ENCODE measurements at regions not wholly inside any gene's neighbourhood (a gene's known extent, or its start where the extent isn't known, plus 50 kb on each side); places are given as distances from the start of the nearest gene placed in this dataset.

DNA sequence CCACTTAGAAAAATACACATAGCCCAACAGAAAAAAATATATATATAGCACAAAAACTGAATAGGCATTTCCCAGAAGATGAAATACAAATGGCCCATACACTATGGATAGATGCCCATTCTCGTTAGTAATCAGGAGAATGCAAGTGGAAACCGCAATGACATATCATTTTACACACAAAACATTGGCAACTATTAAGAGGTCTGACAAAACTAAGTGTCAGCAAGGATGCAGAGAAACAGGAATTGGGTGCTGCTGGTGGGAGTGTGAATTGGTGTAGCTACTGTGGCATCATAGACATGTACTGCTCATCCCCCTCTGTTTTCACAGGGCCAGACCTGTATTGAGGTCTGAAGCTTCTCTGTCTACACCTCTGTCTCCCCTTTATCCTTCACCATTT lies 320.0 kb downstream of the IDS start:
- DNase-seq (ENCODE audit: extremely low spot score), result no peak
- WGBS, result 85% methylated on average over 2 of the region's 2 CpGs
- H3K36me3 ChIP-seq (ENCODE audit: insufficient read depth), result no peaks in the 10 kb centered on the region

DNA sequence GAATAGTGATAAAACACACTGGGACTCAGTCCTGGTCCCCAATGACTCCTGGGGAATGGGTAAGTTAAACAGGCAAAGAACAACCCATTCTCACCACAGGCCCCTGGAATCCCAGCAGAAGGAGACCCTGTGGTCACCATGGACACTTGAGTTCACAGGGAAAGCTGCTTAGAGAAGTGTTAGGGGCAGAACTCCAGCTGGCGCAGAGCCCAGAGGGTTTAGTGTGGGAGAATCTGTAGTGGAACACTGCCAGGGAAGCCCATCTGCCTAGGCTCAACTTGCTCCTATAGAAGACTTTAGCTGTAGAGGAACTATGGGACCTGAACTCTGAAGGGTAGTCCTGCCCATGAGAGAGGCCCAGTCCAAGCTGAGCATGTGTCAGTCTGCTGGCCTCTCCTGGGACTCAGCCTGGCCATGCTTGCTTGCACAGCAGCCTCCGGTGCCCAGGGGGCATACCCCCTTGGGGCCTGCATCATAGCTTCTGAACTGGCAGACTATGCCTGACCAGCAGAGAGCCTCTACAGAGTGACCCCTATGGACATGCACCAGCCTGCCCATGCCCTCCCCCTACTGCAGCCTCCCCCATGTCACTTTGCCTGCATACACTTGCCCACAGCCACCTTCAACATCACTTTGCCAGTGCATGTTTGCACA lies 343.5 kb downstream of the IDS start:
- no peaks in the 10 kb centered on the region for H3K36me3 ChIP-seq (ENCODE audit: insufficient read depth)
- 79% methylated on average over 2 of the region's 2 CpGs for WGBS
- no peak for DNase-seq (ENCODE audit: extremely low spot score)
- no peaks in the 10 kb centered on the region for H3K4me1 ChIP-seq (ENCODE audit: insufficient read depth)
- no peak overlapping the region for H3K4me3 ChIP-seq (ENCODE audit: low read depth, low read length)
- no peak overlapping the region for H3K27ac ChIP-seq (ENCODE audit: low read depth)

More for the DNA sequence above, 320.0 kb downstream of the IDS start:
- no peak overlapping the region for H3K27ac ChIP-seq (ENCODE audit: low read depth)
- no peak overlapping the region for H3K4me3 ChIP-seq (ENCODE audit: low read depth, low read length)
- H3K4me1 ChIP-seq (ENCODE audit: insufficient read depth), result no peaks in the 10 kb centered on the region

DNA sequence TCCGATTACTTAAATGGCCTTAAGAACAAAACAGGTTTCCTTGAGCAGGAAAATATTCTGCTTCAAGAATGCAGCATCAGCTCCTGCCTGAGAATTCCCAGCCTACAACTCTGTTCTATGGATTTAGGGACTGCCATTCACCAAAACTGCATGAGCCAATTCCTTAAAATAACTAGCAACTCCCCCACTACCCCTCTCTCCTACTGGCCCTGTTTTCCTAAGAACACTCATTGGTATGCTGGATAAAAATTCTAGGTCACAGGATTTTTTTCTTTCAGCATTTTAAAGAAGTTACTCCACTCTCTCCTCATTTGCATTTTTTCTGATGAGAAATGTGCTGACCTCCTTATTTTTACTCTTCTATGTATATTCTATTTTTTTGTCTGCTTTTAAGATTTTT lies 347.1 kb downstream of the IDS start:
- no peaks in the 10 kb centered on the region for H3K36me3 ChIP-seq (ENCODE audit: insufficient read depth)
- no peak overlapping the region for H3K4me3 ChIP-seq (ENCODE audit: low read depth, low read length)
- H3K4me1 ChIP-seq (ENCODE audit: insufficient read depth), result no peaks in the 10 kb centered on the region
- no peak for DNase-seq (ENCODE audit: extremely low spot score)
- 65% methylated on average over 1 of the region's 1 CpG for WGBS
- H3K27ac ChIP-seq (ENCODE audit: low read depth), result no peak overlapping the region

DNA sequence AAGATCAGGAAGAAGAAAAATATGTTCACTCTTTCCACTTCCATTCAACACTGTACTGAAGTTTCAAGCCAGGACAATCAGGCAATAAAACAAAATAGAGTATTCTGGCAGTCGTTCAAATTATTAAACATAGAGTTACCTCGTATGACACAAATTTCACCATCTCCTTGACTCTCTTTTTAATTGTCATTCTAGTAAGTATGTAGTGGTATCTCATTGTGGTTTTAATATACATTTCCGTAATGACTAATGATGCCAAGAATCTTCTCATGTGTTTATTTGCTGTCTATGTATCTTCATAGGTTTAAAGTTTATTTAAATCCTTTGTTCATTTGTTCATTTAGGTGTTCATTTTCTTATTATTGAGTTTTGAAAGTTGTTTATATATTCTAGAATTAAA lies 352.2 kb downstream of the IDS start:
- Histone ChIP-seq H3K4me3 (ENCODE audit: low read depth, low read length) (no peak overlapping the region), H3K36me3 (ENCODE audit: insufficient read depth) (no peaks in the 10 kb centered on the region), H3K4me1 (ENCODE audit: insufficient read depth) (no peaks in the 10 kb centered on the region), H3K27ac (ENCODE audit: low read depth) (no peak overlapping the region)
- WGBS, result 59% methylated on average over 3 of the region's 3 CpGs
- no peak for DNase-seq (ENCODE audit: extremely low spot score)

DNA sequence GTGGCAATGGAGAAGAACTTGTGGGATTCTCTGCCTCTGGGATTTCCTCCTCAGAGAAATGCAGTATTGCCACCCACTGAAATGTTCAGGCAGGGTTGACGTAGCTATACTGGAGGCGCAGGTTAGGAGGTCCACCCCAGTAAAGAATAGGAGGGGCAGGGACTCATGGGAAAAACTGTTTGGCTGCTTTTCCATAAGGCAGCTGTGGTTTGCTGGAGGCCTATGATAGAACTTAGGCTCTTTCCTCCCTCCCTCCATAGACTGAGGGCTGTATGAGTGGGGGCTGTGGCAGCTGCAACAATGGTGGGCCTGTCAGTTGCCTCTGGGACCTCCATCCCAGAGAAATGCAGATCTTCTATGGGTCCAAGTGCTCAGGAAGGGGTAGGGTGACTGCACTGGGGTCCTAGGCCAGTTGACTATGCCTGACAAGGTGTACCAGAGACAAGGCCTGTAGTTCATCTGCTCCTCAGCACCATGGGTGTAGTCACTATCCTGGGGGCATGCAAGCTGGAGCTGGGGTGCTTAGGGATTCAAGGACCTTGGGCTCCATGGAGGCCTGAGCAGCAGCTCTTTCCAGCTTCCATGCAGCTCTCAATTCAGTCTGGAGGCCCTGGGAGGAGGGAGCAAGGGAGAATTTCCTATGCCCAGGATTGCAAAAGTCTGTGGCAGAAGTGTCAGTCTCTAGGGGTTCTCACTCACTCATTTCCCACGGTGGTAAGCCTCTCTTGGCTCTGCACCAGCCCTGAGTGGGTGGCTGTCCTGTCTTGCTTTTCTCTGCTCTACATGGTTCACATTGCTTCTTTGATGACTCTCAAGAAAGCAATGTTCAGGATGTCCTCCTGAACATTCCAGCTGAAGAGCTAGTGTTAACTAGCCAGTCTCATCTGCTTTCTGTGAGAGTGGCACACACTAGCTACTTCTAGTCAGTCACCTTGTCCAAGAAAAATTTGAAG lies 353.0 kb downstream of the IDS start:
- H3K36me3 ChIP-seq (ENCODE audit: insufficient read depth), result no peaks in the 10 kb centered on the region
- DNase-seq (ENCODE audit: extremely low spot score), result no peak
- no peak overlapping the region for H3K4me3 ChIP-seq (ENCODE audit: low read depth, low read length)
- no peak overlapping the region for H3K27ac ChIP-seq (ENCODE audit: low read depth)
- H3K4me1 ChIP-seq (ENCODE audit: insufficient read depth), result no peaks in the 10 kb centered on the region
- WGBS, result 70% methylated on average over 3 of the region's 3 CpGs

DNA sequence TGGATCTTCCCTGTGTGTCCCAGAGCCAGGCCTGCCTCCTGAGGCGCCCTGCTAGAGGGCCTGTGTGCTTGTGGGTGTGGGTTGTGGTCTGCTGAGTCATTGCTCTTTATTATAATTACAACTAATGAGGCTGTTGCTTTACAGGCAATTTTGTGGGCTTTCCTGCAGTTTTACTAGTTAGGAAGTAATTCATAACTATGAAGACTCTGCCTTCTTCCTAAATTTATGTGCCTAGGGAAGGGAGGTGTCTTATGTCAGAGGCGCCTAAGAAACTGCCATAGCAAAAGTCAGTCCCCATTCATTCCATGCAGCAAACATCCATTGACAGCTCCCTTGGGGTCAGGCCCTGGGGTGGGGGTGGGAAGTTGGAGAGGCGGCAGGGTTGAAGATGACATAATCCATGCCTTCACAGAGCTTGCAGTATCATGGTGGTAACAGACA lies 359.2 kb downstream of the IDS start:
- H3K4me3 ChIP-seq (ENCODE audit: low read depth, low read length), result no peak overlapping the region
- 53% methylated on average over 3 of the region's 3 CpGs for WGBS
- no peak overlapping the region for H3K27ac ChIP-seq (ENCODE audit: low read depth)

DNA sequence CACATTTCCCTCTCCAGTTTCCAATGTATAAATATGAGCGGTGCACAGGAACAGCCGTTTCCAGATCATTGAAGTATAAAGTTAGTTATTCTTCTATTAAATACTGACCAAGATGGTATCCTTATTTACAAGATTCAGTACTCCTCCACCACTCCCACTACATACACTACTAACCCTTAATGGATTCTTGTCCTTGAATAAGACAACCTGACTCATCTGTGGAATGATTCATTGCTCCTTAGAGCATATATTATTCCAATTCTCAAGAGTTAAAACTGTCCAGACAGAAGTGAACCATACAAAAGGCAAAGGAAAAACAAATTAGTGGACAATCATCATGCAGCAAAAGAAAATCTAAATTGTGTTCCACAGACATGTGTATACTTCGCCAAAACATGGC lies 373.3 kb downstream of the IDS start:
- H3K4me3 ChIP-seq (ENCODE audit: low read depth, low read length), result no peak overlapping the region
- no peak overlapping the region for H3K27ac ChIP-seq (ENCODE audit: low read depth)
- no peaks in the 10 kb centered on the region for H3K4me1 ChIP-seq (ENCODE audit: insufficient read depth)
- DNase-seq (ENCODE audit: extremely low spot score), result no peak
- no peaks in the 10 kb centered on the region for H3K36me3 ChIP-seq (ENCODE audit: insufficient read depth)
- 90% methylated on average over 3 of the region's 3 CpGs for WGBS

More for the DNA sequence above, 359.2 kb downstream of the IDS start:
- H3K4me1 ChIP-seq (ENCODE audit: insufficient read depth), result no peaks in the 10 kb centered on the region
- DNase-seq (ENCODE audit: extremely low spot score), result no peak
- H3K36me3 ChIP-seq (ENCODE audit: insufficient read depth), result no peaks in the 10 kb centered on the region

DNA sequence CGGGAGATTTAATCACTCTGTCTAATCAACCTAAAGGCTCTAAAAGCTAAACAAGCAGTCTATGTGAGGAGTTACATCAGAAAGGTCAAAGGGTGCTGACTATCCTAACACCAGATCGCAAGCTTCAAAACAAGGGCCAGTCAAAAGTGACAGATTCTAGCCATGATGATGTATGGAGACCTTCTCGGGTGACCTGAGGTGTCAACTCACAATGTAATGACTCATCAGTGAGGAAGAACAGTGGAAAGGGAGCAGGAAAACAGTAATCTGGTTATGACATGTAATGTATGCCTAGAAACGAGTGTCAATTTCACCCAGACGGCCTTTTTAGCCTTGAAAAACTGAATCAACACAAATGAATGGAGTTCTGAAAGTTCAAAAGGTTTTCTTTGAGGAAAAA lies 375.3 kb downstream of the IDS start:
- Histone ChIP-seq H3K4me1 (ENCODE audit: insufficient read depth) (no peaks in the 10 kb centered on the region), H3K27ac (ENCODE audit: low read depth) (no peak overlapping the region), H3K36me3 (ENCODE audit: insufficient read depth) (no peaks in the 10 kb centered on the region), H3K4me3 (ENCODE audit: low read depth, low read length) (no peak overlapping the region)
- 54% methylated on average over 5 of the region's 5 CpGs for WGBS
- no peak for DNase-seq (ENCODE audit: extremely low spot score)

DNA sequence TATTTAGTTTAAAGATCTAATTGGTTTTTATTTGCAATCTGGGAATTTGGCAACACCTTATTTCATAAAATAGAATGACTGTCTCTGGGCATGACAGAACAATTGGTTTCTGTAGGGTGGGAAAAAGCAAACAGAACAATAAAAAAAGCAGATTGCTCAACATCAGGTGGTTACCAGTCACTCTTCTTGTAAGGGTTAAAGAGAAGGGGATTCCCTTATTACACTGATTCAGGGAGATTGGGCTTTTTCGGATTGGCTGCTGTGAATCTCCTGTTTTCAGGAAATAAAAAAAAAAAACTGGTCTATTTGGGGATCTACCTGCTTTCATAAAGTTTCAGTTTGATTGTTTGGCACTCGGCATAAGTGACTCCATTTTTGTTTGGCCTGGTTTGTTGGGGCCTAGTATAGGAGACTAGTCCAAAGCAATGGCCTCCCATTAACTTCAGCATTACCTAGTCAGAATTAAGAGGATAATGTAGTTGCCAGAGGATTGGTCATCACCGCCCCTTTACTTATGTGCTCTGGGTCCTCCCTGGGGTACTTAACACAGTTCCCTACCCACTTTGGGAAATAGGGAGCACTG lies 380.5 kb downstream of the IDS start:
- Histone ChIP-seq H3K4me1 (ENCODE audit: insufficient read depth) (no peaks in the 10 kb centered on the region), H3K27ac (ENCODE audit: low read depth) (no peak overlapping the region), H3K4me3 (ENCODE audit: low read depth, low read length) (no peak overlapping the region), H3K36me3 (ENCODE audit: insufficient read depth) (no peaks in the 10 kb centered on the region)
- DNase-seq (ENCODE audit: extremely low spot score), result no peak
- WGBS, result 86% methylated on average over 3 of the region's 3 CpGs

DNA sequence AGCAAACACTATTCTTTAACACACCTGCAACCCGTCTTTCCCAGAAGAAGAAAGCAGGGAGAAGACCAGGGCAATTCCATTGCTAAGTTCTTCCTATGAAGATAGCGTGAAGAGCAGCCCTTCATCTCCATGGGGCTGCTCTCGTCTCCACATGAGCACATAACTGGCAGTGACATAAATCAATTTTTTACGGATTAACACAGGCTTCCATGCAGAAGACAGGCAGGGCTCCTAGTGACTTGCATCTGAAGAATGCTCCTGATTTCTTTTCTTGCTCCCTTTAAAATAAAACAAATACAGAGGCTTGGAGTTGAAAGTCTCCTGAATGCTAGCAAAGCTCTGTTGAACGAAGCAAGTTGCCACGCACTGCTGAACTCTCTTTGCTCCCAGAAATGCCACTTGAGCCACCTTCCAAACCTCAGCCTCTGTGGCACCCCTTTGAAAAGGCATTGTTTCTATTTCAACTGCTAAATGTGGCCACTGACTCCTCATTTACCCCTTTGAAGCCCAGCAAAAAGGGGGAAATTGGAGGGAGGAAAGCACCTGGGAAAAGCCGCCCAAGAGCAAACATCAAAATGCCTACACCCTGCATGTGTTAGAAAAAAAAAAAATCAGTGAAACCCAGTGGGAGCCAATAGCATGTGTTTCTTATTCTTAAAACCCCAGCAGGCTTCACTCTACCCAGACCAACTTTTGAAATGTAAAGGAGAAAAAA lies 383.7 kb downstream of the IDS start:
- H3K4me1 ChIP-seq (ENCODE audit: insufficient read depth), result no peaks in the 10 kb centered on the region
- H3K27ac ChIP-seq (ENCODE audit: low read depth), result no peak overlapping the region
- no peak overlapping the region for H3K4me3 ChIP-seq (ENCODE audit: low read depth, low read length)
- no peaks in the 10 kb centered on the region for H3K36me3 ChIP-seq (ENCODE audit: insufficient read depth)
- no peak for DNase-seq (ENCODE audit: extremely low spot score)
- WGBS, result 74% methylated on average over 7 of the region's 7 CpGs

DNA sequence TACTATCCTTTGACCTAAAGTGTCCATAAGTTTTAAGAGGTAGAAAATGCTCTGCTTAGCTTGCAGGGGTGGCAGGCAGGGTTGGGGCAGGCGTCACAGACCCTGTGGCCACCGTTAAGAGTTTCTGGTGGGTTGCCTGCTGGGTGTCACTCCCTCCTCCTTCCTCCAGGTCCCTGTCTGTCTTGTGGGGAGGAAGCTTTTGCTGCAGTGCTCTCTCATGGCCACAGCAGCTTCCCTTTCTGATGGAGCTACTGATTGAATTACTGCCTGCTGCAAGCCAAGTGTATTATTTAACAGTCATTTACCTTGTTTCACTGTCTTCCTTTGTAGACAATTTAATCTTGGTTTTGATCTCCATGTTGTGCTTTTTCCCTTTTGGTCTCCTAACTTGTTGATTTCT lies 384.6 kb downstream of the IDS start:
- Histone ChIP-seq H3K4me3 (ENCODE audit: low read depth, low read length) (no peak overlapping the region), H3K27ac (ENCODE audit: low read depth) (no peak overlapping the region), H3K36me3 (ENCODE audit: insufficient read depth) (no peaks in the 10 kb centered on the region), H3K4me1 (ENCODE audit: insufficient read depth) (no peaks in the 10 kb centered on the region)
- no peak for DNase-seq (ENCODE audit: extremely low spot score)
- WGBS, result 36% methylated on average over 2 of the region's 2 CpGs

DNA sequence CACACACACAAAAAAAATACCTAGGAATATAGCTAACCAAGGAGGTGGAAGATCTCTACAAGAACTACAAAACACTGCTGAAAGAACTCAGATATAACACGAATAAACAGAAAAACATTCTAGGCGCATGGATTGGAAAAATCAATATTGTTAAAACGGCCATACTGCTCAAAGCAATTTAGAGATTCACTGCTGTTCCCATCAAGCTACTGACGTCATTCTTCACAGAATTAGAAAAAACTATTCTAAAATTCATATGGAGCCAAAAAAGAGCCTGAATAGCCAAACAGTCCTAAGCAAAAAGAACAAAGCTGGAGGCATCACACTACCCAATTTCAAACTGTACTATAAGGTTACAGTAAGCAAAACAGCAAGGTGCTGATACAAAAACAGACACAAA lies 390.2 kb downstream of the IDS start:
- H3K4me3 ChIP-seq (ENCODE audit: low read depth, low read length), result no peak overlapping the region
- DNase-seq (ENCODE audit: extremely low spot score), result no peak
- H3K4me1 ChIP-seq (ENCODE audit: insufficient read depth), result no peaks in the 10 kb centered on the region
- no peaks in the 10 kb centered on the region for H3K36me3 ChIP-seq (ENCODE audit: insufficient read depth)
- H3K27ac ChIP-seq (ENCODE audit: low read depth), result no peak overlapping the region
- 78% methylated on average over 4 of the region's 4 CpGs for WGBS

DNA sequence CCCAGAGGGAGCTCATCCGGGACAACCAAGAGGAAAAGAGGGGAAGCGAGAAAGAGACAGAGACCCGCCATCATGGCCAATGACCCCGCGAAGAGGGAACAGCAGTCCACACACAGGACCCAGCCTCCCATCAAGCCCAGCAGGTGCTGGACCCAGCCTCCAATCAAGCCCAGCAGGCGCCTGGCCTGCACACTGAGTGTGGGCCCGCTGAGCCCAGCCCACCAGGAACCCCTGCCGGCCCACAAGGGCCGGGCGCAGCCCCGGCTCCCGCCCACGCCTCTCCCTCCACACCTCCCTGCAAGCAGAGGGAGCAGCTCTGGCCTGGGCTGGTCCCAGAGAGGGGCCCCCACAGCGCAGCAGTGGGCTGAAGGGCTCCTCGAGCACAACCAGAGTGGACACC lies 391.1 kb downstream of the IDS start:
- H3K36me3 ChIP-seq (ENCODE audit: insufficient read depth), result no peaks in the 10 kb centered on the region
- no peaks in the 10 kb centered on the region for H3K4me1 ChIP-seq (ENCODE audit: insufficient read depth)
- 89% methylated on average over 15 of the region's 15 CpGs for WGBS
- H3K4me3 ChIP-seq (ENCODE audit: low read depth, low read length), result no peak overlapping the region
- H3K27ac ChIP-seq (ENCODE audit: low read depth), result no peak overlapping the region
- no peak for DNase-seq (ENCODE audit: extremely low spot score)
